Activated CD8-positive, alpha-beta memory T cell treated with anti-CD3 and anti-CD28 coated beads for 24 hours (primary cell): ENCODE measurements at regions not wholly inside any gene's neighbourhood (a gene's known extent, or its start where the extent isn't known, plus 50 kb on each side); places are given as distances from the start of the nearest gene placed in this dataset.
"Not testable (repeated sequence)": the region's sequence is repeated elsewhere in the genome, so short reads cannot be mapped to it uniquely, and the experiment has no call there.

ENCODE experiments used
- DNase-seq: peaks from one replicate; pipeline ENCODE4 v3.0.0-alpha.2; 2020

- DNase-seq = not testable (repeated sequence)
Measured at GRCh38 chr13:108074429-108074828, 140.9 kb downstream of the LIG4 start.

- no peak for DNase-seq
Measured at GRCh38 chr13:108070925-108071324, 144.4 kb downstream of the LIG4 start.

DNA sequence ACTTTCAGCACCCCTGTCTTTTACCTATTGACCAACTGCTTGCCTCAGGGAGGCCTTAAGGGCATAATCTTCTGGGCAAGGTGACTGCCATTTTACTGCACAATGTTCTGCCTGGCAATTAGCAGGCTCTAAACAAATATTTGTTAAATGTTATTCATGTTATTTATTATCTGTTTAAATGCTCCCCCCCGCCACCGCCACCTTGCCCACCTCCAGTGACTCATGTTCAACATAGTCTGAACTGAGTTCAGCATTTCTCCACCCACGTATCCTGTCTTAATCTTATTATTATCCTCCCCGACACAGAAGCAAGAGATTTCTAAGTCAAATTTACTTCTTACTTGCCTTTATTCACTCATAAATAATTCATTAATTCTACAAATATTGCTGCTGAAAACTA lies 144.8 kb downstream of the LIG4 start:
- DNase-seq = no peak

- no peak for DNase-seq
Measured at GRCh38 chr13:108069521-108070210, 145.7 kb downstream of the LIG4 start.

GRCh38 chr13:108064372-108064771 lies 151.0 kb downstream of the LIG4 start:
- DNase-seq = not testable (repeated sequence)

DNA sequence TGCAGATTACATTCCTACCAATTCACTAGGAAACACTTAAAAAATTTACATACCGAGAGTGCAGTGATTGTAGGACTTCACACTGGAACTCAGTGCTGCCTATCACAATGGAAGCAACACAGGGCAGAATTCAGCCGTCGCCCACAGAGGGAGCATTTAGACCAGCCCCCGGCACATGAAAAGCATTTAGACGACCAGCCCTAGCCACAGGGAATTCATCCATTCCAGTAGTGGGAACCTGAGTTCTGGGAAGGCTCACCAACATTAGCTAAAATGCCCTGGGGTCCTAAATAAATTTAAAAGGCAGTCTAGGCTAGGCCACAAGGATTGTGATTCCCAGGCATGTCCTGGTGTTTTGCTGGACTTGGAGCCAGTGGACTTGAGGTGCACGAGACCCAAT lies 155.2 kb downstream of the LIG4 start:
- no peak for DNase-seq

GRCh38 chr13:108056278-108056677 lies 159.1 kb downstream of the LIG4 start:
- DNase-seq = no peak

- no peak for DNase-seq
Measured at GRCh38 chr13:108049211-108049610, 166.1 kb downstream of the LIG4 start.

DNA sequence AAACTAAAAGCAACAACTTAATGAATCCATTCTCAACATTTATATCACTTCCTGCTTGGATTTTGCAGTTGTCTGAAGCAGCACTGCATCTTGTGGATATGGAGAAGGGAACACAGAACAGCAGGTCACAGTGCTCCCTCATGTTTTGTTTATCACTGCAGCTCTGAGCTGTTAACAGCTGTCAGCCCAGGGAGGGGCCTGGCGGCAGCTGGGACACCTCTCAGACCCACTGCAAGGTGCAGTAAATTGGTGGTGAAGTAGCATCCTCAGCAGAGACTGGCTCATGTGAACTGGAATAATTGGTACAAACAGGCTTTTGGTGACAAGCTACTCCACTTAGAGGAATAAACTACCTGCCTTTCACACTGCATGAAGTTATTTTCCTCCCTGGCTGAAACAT lies 170.4 kb downstream of the LIG4 start:
- no peak for DNase-seq

DNA sequence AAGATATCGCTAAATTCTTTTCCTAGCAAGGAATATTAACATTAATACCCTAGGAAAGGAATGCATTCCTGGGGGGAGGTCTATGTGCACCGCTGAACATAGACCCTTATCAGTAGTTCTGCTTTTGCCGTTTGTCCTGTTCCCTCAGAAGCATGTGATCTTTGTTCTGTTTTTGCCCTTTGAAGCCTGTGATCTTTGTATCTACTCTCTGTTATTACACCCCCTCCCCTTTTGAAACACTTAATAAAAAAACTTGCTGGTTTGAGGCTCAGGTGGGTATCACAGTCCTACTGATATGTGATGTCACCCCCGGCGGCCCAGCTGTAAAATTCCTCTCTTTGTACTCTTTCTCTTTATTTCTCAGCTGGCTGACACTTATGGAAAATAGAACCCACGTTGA lies 172.5 kb downstream of the LIG4 start:
- DNase-seq = not testable (repeated sequence)

DNA sequence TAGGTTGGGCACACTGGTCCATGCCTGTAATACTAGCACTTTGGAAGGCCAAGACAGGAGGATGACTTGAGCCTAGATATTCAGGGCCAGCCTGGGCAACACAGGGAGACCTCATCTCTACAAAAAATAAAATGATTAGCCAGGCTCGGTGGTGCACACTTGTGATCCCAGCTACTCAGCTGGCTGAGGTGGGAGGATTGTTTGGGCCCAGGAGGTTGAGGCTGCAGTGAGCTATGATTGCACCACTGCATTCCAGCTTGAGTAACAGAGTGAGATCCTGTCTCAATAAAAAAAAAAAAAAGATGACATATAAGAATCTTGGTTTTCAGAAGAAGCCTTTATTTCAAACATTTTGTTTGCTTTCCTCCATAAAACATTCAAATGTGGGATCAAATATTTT lies 178.0 kb downstream of the LIG4 start:
- DNase-seq = no peak

GRCh38 chr13:108036411-108036932 lies 178.9 kb downstream of the LIG4 start:
- DNase-seq = no peak

DNA sequence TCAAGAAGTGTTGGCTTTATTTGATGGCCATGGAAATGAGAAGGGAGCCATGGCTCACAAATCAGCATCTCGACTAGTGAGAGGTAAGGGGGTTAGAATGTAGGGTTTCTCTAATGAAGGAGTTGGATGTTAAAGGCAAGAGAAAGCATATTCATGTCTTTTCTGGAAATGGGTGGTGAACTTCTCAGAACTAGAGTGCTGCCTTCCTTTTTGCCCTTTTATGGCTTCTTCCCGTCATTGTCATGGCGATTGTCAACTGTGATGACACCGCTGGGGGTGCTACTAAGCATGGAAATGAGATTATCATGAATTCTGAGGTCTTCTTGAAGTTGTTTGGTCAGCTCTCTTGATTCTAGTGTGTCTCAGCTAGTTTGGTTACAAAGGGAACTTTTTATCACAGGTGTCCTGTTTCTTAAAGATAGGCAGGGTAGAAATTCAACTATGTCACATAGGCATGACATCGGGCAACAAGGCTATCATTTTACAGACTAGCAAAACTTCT lies 180.4 kb downstream of the LIG4 start:
- DNase-seq = no peak

DNA sequence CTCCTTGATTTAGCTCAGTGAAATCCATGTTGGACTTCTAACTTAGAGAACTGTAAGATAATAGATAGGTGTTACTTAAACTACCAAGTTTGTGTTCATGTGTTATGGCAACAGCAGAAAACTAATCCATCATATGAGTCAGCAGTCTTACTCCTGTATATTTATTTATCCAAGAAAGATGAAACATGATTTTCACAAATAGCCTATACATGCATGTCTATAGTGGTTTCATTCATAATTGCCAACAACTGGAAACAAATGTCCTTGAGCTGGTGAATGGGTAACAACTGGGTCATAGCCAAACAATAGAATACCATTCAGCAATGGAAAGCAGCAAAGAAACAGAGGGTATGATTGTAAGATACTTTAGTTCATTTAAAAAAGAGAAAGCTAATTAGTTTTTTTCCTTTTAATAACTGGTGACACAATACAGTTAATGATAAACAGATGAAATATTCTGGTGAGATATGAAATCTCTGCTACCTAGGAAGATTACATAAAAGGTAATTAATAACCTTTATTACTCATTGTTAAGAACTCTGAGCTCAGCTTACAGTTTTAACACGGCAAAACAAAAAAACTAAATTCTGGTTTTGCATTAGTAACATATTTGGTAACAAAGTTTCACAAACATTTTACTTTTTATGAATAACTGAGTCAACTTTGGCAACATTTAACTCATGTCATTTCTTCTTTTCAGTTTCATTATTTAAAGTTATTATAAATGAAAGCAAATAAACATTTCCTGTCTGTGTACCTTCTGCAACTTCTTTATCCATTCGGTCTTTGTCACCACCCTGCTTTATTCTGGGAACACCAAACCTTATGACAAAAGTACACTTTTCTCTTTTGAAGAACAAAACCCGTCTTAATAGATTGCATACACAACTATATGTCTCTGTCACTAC lies 181.3 kb downstream of the LIG4 start:
- DNase-seq = no peak

DNA sequence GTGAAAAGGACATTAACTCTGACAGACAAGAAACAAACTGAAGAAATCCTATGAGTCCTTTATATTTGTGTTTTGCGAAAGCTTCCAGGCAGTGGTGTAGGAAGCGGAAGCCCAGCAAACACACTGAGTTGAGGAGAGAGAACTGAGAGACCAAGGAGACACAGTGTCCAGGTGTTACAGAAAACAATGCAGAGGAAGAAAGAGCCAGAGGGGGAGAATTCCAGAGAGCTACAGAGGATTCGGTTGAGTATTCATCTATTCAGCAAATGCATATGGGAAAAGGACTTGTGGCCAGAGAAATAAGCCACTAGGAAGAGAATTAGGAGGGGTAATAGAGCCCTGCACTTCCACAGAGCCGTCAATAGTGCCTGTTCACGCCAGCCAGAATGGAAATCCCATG lies 183.5 kb downstream of the LIG4 start:
- DNase-seq = no peak

DNA sequence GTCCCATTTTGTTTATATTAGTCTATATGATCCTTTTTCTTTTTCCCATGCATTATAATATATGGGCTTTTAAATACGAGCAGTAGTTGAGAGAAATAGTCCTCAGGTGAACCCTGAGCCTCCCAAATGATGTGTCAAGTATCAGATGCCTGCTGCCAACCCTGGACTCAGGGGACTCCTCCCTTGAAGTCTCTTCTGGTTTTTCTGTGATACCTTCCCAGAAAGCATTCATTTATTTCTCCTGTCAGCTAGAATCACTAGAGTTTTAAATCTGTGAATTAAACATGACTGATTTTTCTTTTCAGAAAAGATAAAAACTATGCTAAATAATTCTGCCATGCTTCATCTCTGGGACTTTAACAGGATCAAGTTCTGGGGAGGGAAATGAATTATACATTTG lies 184.6 kb downstream of the LIG4 start:
- no peak for DNase-seq

DNA sequence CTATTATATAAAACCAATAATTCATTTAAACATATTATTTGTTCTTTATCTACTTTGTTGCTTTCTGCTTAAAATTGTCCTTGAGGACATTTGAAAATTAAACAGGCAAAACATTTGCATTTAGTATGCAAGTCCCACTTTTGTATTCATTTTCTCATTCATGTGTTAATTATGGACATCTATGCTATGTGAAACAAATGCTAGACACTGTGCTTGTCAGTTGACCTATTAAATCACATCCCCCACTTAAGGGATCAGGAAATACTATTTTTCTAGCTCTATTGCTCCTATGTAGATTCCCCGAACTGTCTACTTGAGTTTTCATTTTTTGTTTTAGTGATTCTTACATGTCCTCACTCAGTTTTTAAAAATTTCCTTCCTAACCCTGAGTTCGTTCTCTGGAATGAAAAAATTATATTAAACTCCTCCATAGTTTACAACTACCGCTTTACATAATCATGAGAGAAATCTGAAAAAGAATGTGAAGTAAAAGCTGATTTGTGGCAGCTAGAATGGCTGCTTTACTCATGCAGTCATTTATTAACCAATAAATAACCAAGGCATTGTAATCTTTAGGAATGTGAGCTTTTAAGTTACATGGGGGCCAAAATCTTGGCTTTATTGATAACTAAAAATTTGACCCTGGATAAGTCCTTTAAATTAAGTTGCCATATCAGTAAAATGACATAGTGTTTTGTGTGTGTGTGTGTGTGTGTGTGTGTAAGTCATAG lies 188.5 kb downstream of the LIG4 start:
- DNase-seq = no peak

DNA sequence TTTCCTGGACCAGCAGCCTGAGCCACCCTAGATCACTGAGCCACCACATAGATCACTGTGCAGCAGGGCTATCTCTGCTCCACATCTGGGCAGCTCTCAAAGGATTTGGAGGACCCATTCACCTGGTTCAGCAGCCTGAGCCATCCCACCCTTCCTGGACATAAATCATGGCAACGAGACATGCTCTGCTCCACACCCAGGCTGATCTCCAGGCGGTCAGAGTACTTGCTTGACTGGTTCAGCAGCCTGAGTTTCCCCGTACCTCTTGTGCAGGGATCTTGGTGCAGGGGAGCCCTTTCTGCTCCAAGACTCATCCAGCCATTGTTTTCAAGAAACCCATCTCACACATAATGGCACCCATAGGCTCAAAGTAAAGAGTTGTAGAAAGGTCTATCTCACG lies 195.3 kb downstream of the LIG4 start:
- DNase-seq = no peak

GRCh38 chr13:108018371-108018870 lies 196.9 kb downstream of the LIG4 start:
- no peak for DNase-seq

- DNase-seq = no peak
Measured at GRCh38 chr13:108006619-108007018, 208.7 kb downstream of the LIG4 start.

GRCh38 chr13:108005231-108005630 lies 210.1 kb downstream of the LIG4 start:
- no peak for DNase-seq

- no peak for DNase-seq
Measured at GRCh38 chr13:108003626-108004025, 211.7 kb downstream of the LIG4 start.

DNA sequence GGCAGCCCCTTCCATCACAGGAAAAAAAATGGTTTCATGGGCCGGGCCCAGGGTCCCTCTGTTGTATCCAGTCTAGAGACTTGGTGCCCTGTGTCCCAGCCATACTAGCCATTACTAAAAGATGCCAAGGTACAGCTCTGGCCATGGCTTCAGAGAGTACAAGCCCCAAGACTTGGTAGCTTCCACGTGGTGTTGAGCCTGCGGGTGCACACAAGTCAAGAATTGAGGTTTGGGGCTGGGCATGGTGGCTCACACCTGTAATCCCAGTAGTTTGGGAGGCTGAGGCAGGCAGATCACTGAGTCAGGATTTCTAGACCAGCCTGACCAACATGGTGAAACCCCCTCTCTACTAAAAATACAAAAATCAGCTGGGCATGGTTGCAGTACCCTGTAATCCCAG lies 214.3 kb downstream of the LIG4 start:
- DNase-seq = no peak
